H1 (cell line): ENCODE measurements at regions not wholly inside any gene's neighbourhood (a gene's known extent, or its start where the extent isn't known, plus 50 kb on each side); places are given as distances from the start of the nearest gene placed in this dataset.

Experiments used
- RFX5 ChIP-seq: IDR thresholded peaks from 2 replicates; pipeline ENCODE4 v1.6.1; 2011; ENCODE audit warnings: low read depth, low read length, improper control_type of control experiment, borderline replicate concordance

DNA sequence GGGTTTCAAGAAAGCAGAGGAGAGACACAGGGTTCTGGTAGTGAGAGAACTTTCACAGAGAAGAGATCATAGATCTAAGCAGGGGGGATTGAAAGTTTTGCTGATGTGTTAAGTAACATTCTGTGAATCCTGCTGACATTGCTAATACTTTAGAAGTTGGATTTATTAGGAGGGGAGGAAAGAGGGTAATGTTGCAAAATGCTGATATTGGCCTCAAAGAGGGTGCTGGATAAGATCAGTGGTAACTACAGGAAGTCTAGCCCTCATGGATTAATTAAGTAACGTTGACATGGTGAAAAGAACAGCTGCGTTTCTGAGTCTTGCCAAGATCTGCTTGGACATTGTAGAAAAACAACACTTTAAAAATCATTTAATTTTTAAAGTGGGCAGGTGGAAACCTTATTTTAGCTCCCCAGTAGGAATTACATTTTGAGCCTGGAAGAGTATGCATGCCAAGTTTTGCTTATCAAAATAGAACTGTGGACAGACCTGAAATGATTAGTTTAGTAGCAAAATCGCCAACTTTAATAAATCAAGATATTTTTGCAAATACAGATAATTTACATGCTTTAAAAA, 606.0 kb upstream of the HTR1E start (continued):
- no peak for TF ChIP-seq RFX5
